Epidermal melanocyte (primary cell): ENCODE measurements at regions not wholly inside any gene's neighbourhood (a gene's known extent, or its start where the extent isn't known, plus 50 kb on each side); places are given as distances from the start of the nearest gene placed in this dataset.
"Not testable (repeated sequence)": the region's sequence is repeated elsewhere in the genome, so short reads cannot be mapped to it uniquely, and the experiment has no call there.

Source experiments
- DNase-seq: peaks from one replicate; pipeline ENCODE4 v3.0.0; 2011; ENCODE audit warnings: low spot score; ENCODE audit not compliant: insufficient read length

GRCh38 chr12:61553091-61553490, 707.1 kb upstream of the USP15 start:
- DNase-seq = no peak

GRCh38 chr12:61554268-61555008, 705.8 kb upstream of the USP15 start:
- DNase-seq = no peak

- DNase-seq = no peak
These were observed 696.3 kb upstream of the USP15 start for GRCh38 chr12:61563665-61564450.

GRCh38 chr12:61564466-61564865, 695.7 kb upstream of the USP15 start:
- no peak for DNase-seq

GRCh38 chr12:61566183-61566582, 694.0 kb upstream of the USP15 start:
- no peak for DNase-seq

GRCh38 chr12:61574339-61574738, 685.9 kb upstream of the USP15 start:
- no peak for DNase-seq

GRCh38 chr12:61584943-61585342, 675.3 kb upstream of the USP15 start:
- DNase-seq = no peak

- DNase-seq = not testable (repeated sequence)
These were observed 669.3 kb upstream of the USP15 start for GRCh38 chr12:61590864-61591263.

- no peak for DNase-seq
These were observed 650.1 kb upstream of the USP15 start for GRCh38 chr12:61610143-61610542.

- DNase-seq = no peak
These were observed 630.5 kb upstream of the USP15 start for GRCh38 chr12:61629702-61630101.

- DNase-seq = no peak
These were observed 613.6 kb upstream of the USP15 start for GRCh38 chr12:61646639-61647038.

- no peak for DNase-seq
These were observed 612.6 kb upstream of the USP15 start for GRCh38 chr12:61647566-61647965.

GRCh38 chr12:61652265-61652664, 607.9 kb upstream of the USP15 start:
- DNase-seq = no peak

- DNase-seq = no peak
These were observed 605.5 kb upstream of the USP15 start for GRCh38 chr12:61654698-61655097.

- DNase-seq = no peak
These were observed 605.0 kb upstream of the USP15 start for GRCh38 chr12:61655241-61655640.

GRCh38 chr12:61667676-61668075, 592.5 kb upstream of the USP15 start:
- no peak for DNase-seq

- DNase-seq = no peak
These were observed 583.7 kb upstream of the USP15 start for GRCh38 chr12:61676520-61676919.

GRCh38 chr12:61687407-61687806, 572.8 kb upstream of the USP15 start:
- DNase-seq = no peak

- DNase-seq = no peak
These were observed 566.0 kb upstream of the USP15 start for GRCh38 chr12:61694214-61694613.

- no peak for DNase-seq
These were observed 558.7 kb upstream of the USP15 start for GRCh38 chr12:61701471-61701870.

GRCh38 chr12:61706783-61707182, 553.4 kb upstream of the USP15 start:
- DNase-seq = no peak

GRCh38 chr12:61713121-61713520, 547.1 kb upstream of the USP15 start:
- no peak for DNase-seq

- DNase-seq = no peak
These were observed 542.2 kb upstream of the USP15 start for GRCh38 chr12:61717986-61718385.
